IPS DF 4.7 (cell line): ENCODE measurements at regions not wholly inside any gene's neighbourhood (a gene's known extent, or its start where the extent isn't known, plus 50 kb on each side); places are given as distances from the start of the nearest gene placed in this dataset.

Experiments
- DNase-seq: peaks from one replicate; pipeline ENCODE4 v3.0.0-alpha.2; 2013; ENCODE audit warnings: low spot score; ENCODE audit errors: extremely low read depth

DNA sequence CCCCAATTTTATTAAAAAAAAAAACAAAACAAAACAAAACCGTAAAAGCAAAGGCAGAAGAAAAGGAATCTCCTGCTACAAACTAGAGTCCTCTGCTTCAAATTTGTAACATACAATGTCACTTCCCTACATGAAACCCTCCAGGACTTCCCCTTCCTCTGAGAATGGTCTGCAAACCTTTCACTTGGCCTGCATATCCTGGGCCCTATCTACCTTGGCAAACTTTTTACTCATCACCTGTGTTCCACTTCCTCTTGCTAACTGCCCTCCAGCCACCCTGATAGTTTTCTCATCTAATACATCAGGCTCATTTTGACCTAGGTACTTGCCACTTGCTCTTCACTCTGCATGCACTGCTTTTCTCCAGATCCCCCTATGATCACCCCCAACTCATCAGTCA lies 255.5 kb downstream of the ETAA1 start:
- DNase-seq, result no peak

DNA sequence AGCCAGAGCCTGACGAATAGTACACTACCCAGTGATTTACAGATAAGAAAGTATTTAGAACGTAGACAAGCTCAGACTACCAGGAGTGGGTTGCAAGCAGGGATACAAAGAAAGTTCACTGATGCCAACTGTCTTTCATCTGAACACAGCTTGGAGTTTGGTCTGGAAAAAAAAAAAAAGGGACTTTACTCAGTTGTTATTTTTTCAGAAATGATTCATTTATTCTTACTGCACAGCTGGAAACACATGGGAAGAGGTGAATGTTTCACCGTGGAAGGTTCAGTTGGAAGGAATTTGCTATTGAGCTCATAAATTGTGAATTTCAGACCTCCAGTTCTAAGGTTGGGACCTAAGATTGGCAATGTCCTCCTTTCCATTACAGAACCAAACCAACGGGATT lies 259.7 kb downstream of the ETAA1 start:
- no peak for DNase-seq

DNA sequence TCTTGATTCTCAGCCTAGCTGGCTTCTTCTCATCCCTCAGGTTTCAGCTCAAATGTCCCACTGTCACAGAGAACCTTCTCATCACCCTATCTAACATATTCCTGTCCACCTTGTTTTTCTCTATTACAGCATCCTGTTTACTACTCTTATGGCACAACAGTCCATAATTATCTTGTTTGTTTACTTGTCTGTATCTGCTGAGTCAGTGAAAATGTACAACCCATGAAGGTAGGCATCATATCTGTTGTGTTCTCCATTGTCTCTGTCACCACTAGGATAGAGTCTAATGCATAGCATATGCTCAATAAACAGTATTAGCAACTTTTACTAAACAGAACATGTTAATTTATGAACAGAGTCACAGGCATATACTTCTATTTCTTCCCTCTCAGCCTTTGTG lies 261.7 kb downstream of the ETAA1 start:
- DNase-seq, result no peak

DNA sequence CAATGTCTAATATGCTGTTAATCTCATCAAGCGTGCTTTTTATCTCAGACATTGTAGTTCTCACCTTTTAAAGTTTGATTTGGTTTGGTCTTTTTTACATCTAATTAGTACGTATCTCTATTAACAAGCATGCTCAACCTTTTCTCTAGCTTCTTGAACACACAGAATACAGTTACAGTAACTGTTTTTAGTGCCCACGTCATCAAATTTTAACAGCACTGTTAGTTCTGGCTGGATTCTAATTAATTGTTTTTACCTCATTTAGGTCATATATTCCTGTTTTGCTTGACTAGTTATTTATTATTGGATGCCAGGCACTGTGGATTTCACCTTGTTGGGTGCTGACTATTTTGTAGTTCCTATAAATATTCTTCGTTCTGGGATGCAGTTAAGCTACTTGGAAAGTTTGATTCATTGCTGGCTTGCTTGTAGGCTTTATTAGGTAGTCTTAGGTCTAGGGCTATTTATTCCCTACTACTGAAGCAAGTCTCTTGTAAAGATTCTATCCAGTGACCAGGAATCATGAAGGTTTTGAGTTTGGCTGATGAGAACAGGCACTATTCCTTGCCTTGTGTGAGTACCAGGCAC lies 263.0 kb downstream of the ETAA1 start:
- no peak for DNase-seq

DNA sequence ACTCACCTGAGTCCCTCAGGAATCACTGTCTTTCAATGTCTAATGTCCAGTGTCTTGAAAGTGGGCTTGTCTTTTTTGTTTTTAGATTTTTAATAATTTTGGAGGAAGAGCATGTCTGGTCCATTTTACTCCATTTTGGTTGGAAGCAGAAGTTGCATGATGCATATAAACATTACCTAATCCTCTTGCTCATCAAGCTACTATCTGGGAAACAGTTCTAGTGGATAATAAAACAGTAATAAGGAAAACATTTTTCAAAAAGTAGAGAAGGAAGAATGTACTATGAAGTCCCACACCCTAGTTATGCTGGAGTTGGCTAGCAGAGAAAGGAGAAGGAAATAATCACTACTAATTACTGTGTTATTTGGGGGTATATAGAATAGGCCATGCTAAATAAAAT lies 263.7 kb downstream of the ETAA1 start:
- no peak for DNase-seq

DNA sequence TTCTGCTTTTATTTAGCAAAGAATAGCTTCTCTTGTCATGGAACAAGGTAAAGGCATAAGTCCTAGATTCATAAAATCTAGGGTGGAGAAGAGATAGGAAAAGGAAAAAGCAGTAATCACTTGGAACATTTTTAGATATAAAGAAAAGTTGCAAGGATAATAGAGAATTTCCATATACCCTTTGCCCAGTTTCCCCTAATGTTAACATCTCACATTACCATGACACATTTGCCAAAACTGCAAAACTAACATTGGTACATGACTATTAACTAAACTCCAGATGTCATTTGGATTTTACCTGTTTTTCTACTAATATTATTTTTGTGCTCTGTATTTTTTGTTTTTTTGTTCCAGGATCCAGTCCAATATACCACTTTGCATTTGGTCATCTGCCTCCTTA lies 265.1 kb downstream of the ETAA1 start:
- DNase-seq, result no peak

DNA sequence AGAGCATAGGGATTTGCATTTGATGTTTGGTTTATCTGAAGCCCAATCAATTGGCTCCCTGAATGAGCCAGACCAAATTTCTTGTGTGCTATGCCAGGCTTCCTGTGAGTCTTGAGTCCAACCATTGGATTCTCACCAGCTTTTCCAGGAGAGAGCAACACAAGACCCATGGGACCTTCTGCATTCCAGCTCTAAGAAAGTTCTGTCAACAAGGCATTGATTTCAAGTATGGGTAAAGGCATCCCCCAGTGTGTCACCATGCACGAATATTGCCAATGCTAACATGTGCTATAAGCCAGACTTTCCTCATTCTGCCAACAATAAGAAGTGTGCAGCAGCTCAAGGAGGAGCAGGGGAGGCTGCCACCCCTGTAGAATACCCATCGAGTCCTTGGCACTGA lies 266.6 kb downstream of the ETAA1 start:
- no peak for DNase-seq

DNA sequence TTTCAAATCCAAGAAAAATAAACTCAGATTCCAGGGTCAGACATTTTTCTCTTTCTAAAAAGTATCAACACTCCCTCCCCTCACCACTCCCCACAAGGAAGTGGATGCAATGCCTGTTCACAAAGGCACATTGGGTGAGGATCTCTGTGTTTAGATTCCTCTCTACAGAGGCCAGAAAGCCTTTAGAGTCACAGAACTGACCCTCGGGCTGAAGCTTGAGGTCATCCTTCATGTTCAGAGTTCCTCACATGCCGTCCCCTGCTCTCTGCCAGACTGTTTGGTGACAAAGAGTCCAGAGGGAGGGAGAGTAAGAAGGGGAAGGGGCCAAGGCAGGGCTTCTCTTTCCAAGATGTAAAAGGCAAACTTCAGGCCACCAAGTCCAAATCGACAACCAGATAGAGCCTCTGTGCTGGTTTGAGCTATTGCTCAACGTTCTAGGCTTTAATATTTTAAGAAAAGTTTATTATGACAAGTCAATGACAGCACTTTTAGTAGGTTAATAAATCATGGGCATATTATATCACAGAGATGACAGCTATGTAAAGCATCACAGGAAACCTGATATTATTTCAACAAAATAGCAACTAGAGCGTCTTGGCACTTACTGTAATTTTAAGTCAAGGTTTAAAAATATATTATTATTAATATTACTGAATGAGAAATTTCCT lies 269.4 kb downstream of the ETAA1 start:
- no peak for DNase-seq

DNA sequence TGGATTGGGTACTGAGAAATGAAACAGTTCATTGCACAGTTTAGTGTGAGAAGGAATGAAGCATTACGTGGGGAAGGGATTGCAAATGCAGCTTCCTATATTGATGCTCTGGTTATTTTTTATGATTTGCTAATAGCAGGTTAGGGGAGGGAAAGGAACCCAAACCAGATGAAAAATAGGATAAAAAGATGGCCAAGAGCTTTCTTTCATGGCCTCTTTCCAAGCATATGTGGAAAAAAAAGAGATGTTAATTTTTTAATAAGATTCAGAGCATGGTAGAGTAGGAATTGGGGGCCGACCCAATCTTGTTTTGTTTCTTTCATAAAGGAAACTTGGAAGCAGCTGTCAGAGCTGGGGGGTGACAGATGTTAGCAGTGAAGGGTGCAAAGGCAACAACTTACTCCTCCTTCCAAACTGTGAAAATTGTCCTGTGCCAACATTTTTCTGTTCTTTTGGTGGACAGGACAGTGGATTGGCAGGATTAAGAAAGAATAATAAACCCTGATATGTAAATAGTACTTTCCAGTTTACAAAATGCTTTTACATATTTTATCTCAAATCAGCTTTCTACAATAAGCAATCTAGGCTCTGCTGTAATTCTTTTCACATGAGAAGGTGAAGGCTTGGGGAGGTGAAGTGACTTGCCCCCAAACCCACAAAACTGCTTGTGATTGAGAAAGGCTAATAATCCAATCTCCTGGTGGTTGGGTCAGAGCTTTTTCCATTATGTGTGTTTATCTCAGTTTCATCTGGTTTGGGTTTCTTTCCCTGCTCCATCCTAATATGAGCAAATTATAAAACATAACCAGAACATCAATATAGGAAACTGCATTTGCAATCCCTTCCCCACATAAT lies 270.1 kb downstream of the ETAA1 start:
- no peak for DNase-seq

DNA sequence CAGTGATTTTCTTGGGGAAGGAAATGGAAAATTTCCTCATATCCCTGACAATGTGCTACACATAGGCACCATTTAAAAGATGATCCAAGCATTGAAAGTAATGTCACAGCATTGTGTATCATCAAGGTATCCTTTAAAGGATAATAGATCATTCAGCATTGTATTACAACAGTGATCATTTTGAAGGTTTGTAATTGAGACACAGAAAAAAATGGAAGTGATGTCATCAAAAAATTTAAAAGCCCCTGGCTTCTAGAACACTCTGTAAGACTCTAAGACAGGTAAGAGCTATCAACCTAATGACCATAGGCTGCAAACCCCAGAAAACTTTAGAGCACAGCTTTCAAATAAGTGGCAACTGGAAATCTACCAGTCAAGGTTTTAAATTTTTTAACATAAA lies 271.4 kb downstream of the ETAA1 start:
- no peak for DNase-seq

DNA sequence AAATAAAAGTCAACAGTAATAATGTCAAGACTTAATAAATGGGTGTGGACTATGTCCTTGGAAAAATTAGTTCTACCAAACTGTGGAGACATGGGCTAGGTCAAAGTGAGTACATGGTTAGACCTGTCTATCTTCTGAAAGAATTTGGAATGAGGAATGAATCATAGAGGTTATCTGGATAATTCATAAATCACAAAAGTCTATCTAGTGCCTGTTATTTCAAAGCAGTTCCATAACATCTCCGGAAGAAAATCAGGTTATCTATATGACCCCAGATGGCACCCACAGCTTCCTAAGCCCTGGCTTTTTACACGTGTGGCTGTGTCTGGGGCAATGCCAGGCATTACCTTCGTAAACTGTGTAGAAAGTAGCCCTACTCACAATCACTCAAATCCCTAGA lies 272.0 kb downstream of the ETAA1 start:
- no peak for DNase-seq

DNA sequence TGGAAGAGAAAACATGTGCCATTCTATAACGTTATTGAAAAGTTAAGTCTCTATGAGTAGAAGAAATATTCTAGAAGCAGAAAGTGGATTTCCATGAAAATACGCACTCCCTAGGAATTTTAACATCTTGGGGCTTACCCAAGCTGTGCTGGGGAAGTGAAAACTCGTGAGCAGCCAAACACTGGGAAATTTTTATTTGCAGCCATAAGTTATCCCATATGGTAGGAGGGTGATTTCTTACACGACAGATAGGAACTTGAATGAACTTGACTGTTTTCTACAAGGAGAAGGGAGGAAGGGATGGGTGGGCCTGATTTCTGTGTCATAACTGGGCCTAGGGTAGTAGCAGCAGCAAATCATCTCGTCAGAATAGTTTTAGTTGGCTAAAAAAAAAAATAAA lies 272.6 kb downstream of the ETAA1 start:
- DNase-seq, result no peak

DNA sequence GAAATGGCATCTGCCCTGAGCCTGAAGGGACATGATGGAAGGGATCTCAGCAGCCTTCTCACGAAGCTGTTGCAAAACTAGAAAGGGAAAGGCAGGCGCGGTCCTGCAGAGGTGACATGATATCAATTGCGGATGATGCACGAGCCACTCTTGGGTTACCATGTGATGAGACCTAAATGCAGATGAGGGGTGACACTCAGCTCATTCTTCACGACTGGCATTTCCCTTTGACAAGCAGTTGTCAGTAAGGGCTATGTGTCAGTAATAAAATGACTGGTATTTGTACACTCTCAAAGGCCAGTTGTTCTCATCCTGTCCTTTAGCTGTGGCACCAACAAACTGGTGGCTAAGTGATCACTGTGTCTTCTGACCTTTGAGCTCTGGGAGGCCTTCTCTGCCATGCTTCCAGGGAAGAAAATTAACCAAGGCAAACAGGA lies 273.6 kb downstream of the ETAA1 start:
- DNase-seq, result no peak

DNA sequence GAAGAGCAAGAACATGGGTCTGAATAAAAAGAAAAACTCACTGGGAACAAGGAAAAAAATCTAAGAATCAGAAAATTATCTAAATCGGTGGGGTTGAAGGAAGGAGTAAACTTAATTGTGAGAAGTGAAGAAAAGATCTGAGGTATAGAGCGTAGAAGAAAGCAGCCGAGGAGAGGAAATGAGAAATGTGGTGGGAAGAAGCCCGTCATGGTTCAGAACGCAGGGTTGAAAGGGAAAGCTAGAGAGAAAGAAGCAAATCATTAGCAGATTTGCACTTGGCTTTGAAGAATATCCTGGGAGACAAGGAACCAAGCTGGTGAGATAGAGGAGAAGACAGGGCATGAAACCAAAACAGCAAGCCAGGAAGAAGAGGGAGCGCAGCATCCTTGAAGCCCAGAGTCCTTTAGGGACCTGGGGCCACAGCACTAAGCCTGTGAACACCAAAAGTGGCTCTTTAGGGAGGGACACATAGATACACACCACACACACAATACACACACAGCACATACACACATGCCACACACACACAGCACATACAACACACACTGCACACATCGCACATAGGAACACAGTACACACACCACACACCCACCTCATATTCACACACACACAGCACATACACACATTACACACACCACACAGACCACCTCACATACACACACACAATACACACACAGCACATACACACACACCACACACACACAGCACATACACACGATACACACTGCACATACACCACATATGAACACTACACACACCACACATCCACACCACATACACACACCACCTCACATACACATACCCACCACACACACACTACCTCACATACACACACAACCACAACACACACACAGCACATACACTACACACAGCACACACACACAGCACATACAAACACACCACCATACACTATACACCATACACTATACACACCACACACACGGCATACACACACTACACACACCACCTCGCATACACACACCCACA lies 274.6 kb downstream of the ETAA1 start:
- DNase-seq, result no peak

DNA sequence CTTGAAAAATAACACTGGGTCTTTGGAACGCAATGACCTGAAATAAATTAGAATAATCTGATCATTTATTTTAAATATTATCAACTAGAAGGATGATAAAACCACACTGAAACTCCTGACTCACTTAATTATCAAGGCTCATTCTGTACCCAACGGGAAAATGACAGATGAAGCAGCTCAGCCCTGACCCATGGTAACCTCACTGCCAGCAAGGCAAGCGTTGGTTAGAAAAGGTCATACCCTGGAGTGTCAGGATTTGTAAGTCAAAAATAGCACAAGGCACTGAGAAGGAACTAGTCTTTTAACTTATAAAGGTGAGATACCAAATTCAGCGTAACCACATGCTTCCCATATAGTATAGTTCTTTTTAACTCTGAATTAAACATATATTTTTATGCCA lies 277.5 kb downstream of the ETAA1 start:
- DNase-seq, result no peak

DNA sequence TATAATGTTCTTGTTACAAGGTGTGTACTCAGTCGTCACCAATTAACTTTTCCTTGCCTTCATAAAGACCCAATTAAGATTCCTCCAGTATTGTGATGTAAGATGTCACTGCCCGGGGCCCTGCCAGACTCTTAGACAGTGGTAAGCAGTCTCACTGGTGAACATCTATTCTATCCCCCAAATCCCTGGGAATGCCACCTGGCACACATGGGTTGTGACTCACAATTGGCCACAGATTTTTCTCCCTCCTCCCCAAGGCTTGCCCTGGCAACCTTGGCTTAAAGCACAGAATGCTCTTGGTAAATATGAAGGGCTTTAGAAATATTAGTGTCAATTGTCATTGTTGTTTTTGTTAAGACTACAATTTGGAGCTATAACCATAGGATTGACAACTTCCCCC lies 287.9 kb downstream of the ETAA1 start:
- DNase-seq, result no peak

DNA sequence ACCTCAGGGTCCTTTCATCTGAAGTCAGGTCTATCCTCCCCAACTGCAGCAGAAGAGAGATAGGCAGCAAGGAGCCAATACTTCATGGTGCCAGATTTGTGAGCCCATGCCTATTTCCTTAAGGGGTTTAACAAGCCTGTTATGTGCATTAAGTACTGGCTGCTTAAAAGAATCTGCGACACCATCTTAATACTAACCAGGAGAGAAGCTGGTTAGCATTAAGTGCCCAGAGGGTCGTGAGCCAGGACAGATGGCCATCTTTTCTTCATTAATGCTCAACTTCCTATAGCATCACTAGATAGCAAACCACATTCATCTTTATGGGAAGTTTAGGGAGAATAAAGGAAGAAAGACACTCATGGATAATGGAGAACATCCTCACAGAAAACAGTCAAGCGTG lies 289.1 kb downstream of the ETAA1 start:
- DNase-seq, result no peak

DNA sequence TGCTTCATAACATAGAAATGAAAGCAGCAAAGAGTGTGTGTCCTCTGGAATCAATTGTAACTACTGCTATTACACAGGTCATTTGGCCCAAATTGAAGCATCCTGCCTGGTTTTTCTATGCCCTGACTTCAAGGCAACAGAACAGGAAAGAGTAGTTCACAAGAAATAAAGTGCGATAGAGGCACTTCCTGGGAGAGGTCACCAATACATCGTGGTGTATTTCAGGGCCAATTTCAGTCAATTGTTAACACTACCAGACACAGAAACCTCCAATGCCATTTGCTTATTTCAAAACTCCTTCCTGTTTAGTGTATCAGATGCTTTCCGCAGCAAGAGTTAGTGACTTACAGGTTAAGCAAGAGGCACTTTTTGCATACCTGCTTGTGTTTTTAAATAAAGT lies 292.1 kb downstream of the ETAA1 start:
- no peak for DNase-seq

DNA sequence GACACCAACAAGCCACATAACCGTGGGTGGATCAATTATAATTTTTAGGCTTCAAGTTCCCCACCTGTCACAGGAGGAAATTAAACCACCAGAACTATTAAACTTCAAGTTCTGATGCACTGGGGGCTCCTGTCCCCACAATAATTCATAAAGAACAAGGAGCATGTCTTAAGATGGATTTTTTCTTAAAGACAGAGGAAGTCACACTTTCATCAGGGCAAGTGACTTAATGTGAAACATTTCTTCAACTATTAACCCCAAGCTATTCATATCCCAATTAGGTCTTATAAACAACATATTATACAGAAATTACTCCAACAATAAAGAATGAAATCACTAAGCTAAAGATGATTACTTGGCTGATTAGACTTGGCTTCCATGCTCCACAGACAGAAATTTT lies 292.5 kb downstream of the ETAA1 start:
- no peak for DNase-seq

DNA sequence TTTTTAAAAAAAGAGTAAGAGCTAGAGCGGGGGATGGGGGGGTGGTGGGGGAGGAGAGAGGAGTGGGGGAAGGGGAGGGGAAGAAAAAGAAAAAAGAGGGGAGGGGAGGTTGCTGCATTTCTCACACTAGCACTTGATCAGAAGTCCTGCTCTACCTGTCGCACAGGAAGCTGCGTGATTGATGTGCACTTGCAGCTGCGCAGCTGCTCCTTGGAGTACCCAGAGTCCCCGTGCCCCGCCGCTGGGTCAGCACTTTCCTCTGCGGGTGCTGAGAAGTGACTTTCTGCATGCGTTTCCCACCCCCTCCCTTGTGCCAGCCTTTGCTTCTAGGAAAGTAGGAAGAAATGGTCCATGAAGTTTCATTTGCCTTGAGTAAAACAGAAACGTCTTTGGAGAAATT lies 297.3 kb downstream of the ETAA1 start:
- DNase-seq, result no peak

DNA sequence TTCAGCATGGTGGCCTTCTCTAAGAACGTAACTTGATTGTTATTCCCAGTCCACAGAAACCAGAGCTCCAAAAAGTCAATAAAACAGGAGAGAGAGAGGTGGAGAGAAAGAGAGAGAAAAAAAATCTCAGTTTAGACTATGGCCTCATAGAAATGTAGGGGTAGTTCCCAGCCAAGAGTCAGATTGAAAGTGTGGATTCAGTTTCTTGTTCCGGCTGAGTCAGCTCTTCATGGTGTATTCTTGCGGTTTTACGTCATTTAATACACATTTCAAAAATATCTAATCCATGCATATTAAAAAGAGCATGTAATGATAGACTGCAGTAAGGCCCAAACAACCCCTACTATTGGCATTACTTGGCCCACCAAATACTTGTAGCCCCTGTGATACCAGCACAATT lies 303.9 kb downstream of the ETAA1 start:
- DNase-seq, result no peak

DNA sequence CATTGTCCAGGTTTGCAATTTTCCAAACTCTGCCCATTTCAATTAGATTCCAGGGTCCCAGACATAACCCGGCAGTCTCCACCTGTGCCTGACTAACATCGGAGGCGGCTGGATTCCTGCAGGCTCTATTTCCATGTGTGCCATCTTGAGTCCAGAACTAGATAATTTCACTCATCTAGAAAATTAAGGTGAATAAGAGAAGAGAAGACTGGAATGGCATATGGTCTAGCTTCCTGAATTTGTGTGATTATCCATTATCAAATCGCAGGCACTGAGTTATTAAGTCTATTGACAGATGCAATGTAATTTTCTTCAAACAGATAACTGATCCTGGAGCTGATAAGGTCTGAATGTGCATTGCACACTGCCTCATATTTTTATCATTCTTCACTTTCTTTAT lies 305.2 kb downstream of the ETAA1 start:
- no peak for DNase-seq
